IPS DF 6.9 (cell line): ENCODE measurements at regions not wholly inside any gene's neighbourhood (a gene's known extent, or its start where the extent isn't known, plus 50 kb on each side); places are given as distances from the start of the nearest gene placed in this dataset.

Experiments
- DNase-seq: peaks from one replicate; pipeline ENCODE4 v3.0.0-alpha.2; 2013; ENCODE audit warnings: low read depth, low spot score
- H3K27ac ChIP-seq: one replicate; pipeline ENCODE4 v1.5.1; 2013; ENCODE audit warnings: low read length, control low read depth
- H3K27me3 ChIP-seq: 2 replicates; pipeline ENCODE4 v1.6.1; 2013; ENCODE audit warnings: mild to moderate bottlenecking, low read length; ENCODE audit not compliant: control insufficient read depth, insufficient read depth
- H3K36me3 ChIP-seq: 2 replicates; pipeline ENCODE4 v1.6.1; 2013; ENCODE audit warnings: low read length; ENCODE audit not compliant: control insufficient read depth, insufficient read depth
- H3K4me1 ChIP-seq: 2 replicates; pipeline ENCODE4 v1.6.1; 2013; ENCODE audit warnings: low read length; ENCODE audit not compliant: control insufficient read depth, insufficient read depth
- H3K4me3 ChIP-seq: 2 replicates; pipeline ENCODE4 v1.5.1; 2013; ENCODE audit warnings: mild to moderate bottlenecking, low read length
- H3K9me3 ChIP-seq: 2 replicates; pipeline ENCODE4 v1.6.1; 2013; ENCODE audit warnings: low read length, inconsistent platforms; ENCODE audit not compliant: control insufficient read depth, insufficient read depth
- WGBS: extraction: QIAGEN DNeasy Blood & Tissue Kit; methylation state at CpG from one replicate; pipeline ENCODE4 v1.1.7; 2013; ENCODE audit warnings: mixed read lengths, missing lambda C conversion rate; ENCODE audit not compliant: insufficient read length, insufficient coverage; 5-methylcytosine and 5-hydroxymethylcytosine counted together

DNA sequence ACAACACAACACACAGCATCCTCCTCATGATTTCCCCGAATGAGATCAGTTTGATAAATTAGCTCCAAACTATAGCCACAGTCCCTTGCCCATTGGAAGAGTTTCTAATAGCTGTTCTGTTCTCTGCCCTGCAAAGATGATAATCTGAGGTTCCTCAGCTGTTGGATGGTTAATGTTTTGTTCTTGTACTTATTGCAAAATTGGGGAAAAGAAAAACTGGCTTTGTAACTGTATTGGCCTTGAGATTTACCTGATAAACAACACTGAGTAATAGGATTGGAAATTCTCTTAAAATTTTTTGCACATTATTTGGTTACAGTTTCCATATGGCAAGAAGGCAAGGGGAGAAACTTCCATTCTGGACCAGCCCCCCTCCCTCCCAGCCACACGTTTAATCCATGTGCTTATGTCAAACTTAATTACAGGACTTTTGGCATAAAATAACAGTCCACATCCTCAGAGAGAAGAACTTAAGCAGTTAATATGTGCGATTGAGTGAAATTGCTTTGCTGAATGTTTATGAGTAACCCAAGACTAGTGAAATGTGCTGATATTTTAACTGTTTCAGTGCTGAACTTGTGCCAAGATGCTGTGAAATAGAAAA lies 119.1 kb upstream of the ZFHX3 start:
- DNase-seq: no peak

GRCh38 chr16:73166441-73166851 lies 118.5 kb upstream of the ZFHX3 start:
- H3K27ac ChIP-seq: no peak overlapping the region
- no peak overlapping the region for H3K4me3 ChIP-seq
- H3K27me3 ChIP-seq: no peaks in the 10 kb centered on the region
- WGBS: no CpG with 5 or more reads among the region's 5 CpGs
- no peaks in the 10 kb centered on the region for H3K36me3 ChIP-seq
- no peaks in the 10 kb centered on the region for H3K9me3 ChIP-seq
- no peak for DNase-seq
- peaks cover 2% of the 10 kb centered on the region for H3K4me1 ChIP-seq

More for the DNA sequence above, 119.1 kb upstream of the ZFHX3 start:
- no CpG with 5 or more reads among the region's 3 CpGs for WGBS
- Histone ChIP-seq H3K27ac (no peak overlapping the region), H3K4me3 (no peak overlapping the region), H3K4me1 (peaks cover 4% of the 10 kb centered on the region), H3K9me3 (no peaks in the 10 kb centered on the region), H3K27me3 (no peaks in the 10 kb centered on the region), H3K36me3 (no peaks in the 10 kb centered on the region)

DNA sequence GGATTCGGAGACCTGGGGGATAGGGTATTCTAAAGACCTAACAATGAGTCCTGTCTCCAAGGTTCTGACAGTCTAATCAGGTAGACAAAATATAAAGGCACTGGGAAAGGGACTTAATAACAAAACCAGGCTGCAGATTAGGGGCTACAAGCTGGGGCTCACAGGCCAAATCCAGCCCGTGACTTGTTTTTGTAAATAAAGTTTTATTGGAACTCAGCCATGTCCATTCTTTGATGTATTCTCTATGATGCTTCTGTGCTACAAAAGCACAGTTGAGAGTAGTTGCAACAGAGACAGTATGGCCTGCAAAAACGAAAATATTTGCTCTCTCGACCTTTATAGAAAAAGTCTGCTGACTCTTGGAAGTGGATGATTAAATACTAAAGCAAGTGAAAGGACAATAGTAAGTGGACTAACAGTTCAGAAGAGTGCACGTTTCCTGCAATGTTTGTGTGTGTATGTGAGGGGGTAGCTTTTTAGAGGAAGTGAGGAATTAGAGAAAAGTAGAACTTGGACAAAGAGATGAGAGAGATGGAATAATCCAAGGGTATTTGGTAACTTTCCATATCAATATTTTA lies 115.4 kb upstream of the ZFHX3 start:
- DNase-seq: no peak
- Histone ChIP-seq H3K4me3 (no peak overlapping the region), H3K9me3 (no peaks in the 10 kb centered on the region), H3K27ac (no peak overlapping the region), H3K4me1 (no peaks in the 10 kb centered on the region), H3K36me3 (no peaks in the 10 kb centered on the region), H3K27me3 (no peaks in the 10 kb centered on the region)
- WGBS: no CpG with 5 or more reads among the region's 5 CpGs

DNA sequence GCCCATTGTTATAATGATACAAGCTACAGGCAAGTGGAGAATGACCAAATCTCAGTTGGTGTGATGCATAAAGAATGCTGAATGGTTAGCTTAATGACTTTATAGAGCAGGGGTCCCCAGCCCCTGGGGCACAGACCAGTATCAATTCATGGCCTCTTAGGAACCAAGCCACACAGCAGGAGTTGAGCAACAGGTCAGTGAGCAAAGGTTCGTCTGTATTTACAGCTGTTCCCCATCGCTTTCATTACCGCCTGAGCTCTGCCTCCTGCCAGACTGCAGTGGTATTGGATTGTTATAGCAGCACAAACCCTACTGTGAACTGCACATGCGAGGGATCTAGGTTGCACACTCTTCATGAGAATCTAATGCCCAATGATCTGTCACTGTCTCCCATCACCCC lies 114.0 kb upstream of the ZFHX3 start:
- H3K36me3 ChIP-seq: no peaks in the 10 kb centered on the region
- no peaks in the 10 kb centered on the region for H3K9me3 ChIP-seq
- no peaks in the 10 kb centered on the region for H3K27me3 ChIP-seq
- WGBS: no CpG with 5 or more reads among the region's 4 CpGs
- no peak for DNase-seq
- H3K27ac ChIP-seq: no peak overlapping the region
- H3K4me1 ChIP-seq: no peaks in the 10 kb centered on the region
- no peak overlapping the region for H3K4me3 ChIP-seq

DNA sequence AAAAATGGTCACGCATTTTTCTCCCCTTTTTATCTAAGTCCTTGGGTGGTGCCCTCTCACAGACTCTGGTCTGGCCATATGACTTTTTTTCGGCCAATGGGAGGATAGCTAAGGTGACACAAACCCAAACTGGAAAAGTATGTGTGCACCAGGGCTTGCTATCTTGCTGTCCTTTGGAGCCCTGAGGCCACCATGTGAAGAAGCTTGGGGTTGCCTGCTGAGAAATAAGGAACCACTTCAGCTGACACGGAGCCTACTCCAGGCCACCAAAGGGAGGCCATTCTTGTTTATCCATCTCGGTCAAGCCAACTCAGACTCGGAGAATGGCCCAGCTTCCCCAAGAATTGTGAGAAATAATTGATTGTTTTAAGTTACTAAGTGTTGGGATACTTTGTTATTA lies 111.4 kb upstream of the ZFHX3 start:
- H3K27ac ChIP-seq: no peak overlapping the region
- H3K36me3 ChIP-seq: no peaks in the 10 kb centered on the region
- DNase-seq: no peak
- H3K9me3 ChIP-seq: no peaks in the 10 kb centered on the region
- H3K4me3 ChIP-seq: no peak overlapping the region
- no CpG with 5 or more reads among the region's 5 CpGs for WGBS
- H3K27me3 ChIP-seq: no peaks in the 10 kb centered on the region
- H3K4me1 ChIP-seq: no peaks in the 10 kb centered on the region

GRCh38 chr16:73157861-73158260 lies 109.9 kb upstream of the ZFHX3 start:
- no peaks in the 10 kb centered on the region for H3K27me3 ChIP-seq
- H3K27ac ChIP-seq: no peak overlapping the region
- WGBS: no CpG with 5 or more reads among the region's 3 CpGs
- 0 out of 2 replicates have a peak, but pooled peaks cover under 1% of the 10 kb centered on the region for H3K4me1 ChIP-seq
- H3K4me3 ChIP-seq: no peak overlapping the region
- no peak for DNase-seq
- no peaks in the 10 kb centered on the region for H3K36me3 ChIP-seq
- no peaks in the 10 kb centered on the region for H3K9me3 ChIP-seq

GRCh38 chr16:73154063-73154870 lies 106.3 kb upstream of the ZFHX3 start:
- WGBS: no CpG with 5 or more reads among the region's 10 CpGs
- Histone ChIP-seq H3K9me3 (no peaks in the 10 kb centered on the region), H3K4me1 (peaks cover 5% of the 10 kb centered on the region; the same call in 1 of the 2 replicates), H3K4me3 (no peak overlapping the region), H3K27me3 (no peaks in the 10 kb centered on the region), H3K27ac (no peak overlapping the region), H3K36me3 (no peaks in the 10 kb centered on the region)
- DNase-seq: no peak

- no CpG with 5 or more reads among the region's 7 CpGs for WGBS
- no peaks in the 10 kb centered on the region for H3K9me3 ChIP-seq
- H3K4me3 ChIP-seq: no peak overlapping the region
- DNase-seq: no peak
- H3K36me3 ChIP-seq: no peaks in the 10 kb centered on the region
- H3K27me3 ChIP-seq: no peaks in the 10 kb centered on the region
- H3K4me1 ChIP-seq: peaks cover 5% of the 10 kb centered on the region; the same call in 1 of the 2 replicates
- H3K27ac ChIP-seq: no peak overlapping the region
These were observed 104.6 kb upstream of the ZFHX3 start for GRCh38 chr16:73152386-73153125.

GRCh38 chr16:73151941-73152340 lies 104.0 kb upstream of the ZFHX3 start:
- H3K27me3 ChIP-seq: no peaks in the 10 kb centered on the region
- no peak overlapping the region for H3K27ac ChIP-seq
- H3K4me3 ChIP-seq: no peak overlapping the region
- H3K4me1 ChIP-seq: peaks cover 5% of the 10 kb centered on the region; the same call in 1 of the 2 replicates
- H3K36me3 ChIP-seq: no peaks in the 10 kb centered on the region
- no peak for DNase-seq
- WGBS: no CpG with 5 or more reads among the region's 6 CpGs
- H3K9me3 ChIP-seq: no peaks in the 10 kb centered on the region

DNA sequence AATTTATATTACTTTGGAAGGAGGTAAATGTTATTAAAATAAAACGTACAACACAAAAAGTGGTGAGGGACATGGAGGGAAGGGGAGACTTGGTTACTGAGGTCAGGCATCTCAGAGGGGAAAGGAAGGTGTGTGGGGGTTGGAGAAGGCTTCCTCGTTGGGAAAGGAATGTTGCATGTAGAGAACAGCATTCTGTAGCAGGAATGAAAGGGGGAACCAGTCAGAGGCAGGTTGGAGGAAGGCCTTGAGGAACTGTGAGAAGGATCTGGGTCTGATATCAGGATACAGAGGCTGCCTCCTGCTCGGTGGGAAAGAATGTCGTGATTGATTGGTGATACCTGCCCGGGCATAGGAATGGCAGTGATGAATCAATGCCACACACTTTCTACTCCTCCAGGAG lies 103.3 kb upstream of the ZFHX3 start:
- H3K27me3 ChIP-seq: no peaks in the 10 kb centered on the region
- 100% methylated on average over 1 of the region's 5 CpGs for WGBS
- H3K27ac ChIP-seq: no peak overlapping the region
- peaks cover 5% of the 10 kb centered on the region; the same call in 1 of the 2 replicates for H3K4me1 ChIP-seq
- H3K36me3 ChIP-seq: no peaks in the 10 kb centered on the region
- no peak for DNase-seq
- no peak overlapping the region for H3K4me3 ChIP-seq
- H3K9me3 ChIP-seq: no peaks in the 10 kb centered on the region
